NB4 (cell line): ENCODE measurements at regions not wholly inside any gene's neighbourhood (a gene's known extent, or its start where the extent isn't known, plus 50 kb on each side); places are given as distances from the start of the nearest gene placed in this dataset.

ENCODE experiments used
- CTCF ChIP-seq: IDR thresholded peaks from one replicate; pipeline ENCODE4 v1.5.1; 2012; ENCODE audit warnings: low read depth, low read length
- POLR2A ChIP-seq: IDR thresholded peaks from 2 replicates; pipeline ENCODE4 v1.6.1; 2011; ENCODE audit warnings: mild to moderate bottlenecking; ENCODE audit not compliant: insufficient read length; ENCODE audit errors: extremely low read depth
- TF ChIP-seq, protein P1 (sequence below): IDR thresholded peaks from 2 replicates; pipeline ENCODE4 v1.6.1; 2011; ENCODE audit warnings: low read depth, low read length

DNA sequence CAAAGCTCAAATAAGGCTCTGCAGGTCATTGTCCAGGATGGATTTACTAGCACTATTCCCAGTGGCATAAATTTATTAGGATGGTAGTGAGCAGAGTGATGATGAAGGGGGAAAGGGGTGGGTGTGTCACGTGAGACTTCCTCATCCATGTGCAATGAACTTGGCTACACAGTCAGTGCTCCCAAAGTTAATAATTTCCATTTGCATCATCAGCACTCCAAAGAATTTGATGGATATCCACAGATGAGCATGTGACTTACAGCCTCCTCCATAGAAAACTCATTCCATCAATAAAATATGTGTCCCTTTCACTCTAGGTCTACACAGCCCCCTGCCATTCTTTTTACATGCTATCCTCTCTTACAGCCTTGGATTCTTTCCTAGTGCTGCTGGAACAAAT is 142.6 kb upstream of the PLPP4 start:
- TF ChIP-seq CTCF (no peak), POLR2A (no peak)
- TF ChIP-seq, protein P1, sequence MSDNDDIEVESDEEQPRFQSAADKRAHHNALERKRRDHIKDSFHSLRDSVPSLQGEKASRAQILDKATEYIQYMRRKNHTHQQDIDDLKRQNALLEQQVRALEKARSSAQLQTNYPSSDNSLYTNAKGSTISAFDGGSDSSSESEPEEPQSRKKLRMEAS = no peak
